ENCODE measurements at regions not wholly inside any gene's neighbourhood (a gene's known extent, or its start where the extent isn't known, plus 50 kb on each side); places are given as distances from the start of the nearest gene placed in this dataset.
"Not testable (repeated sequence)": the region's sequence is repeated elsewhere in the genome, so short reads cannot be mapped to it uniquely, and the experiment has no call there.

- Histone ChIP-seq H3K4me3 (no peak overlapping the region), H3K36me3 (no peaks in the 10 kb centered on the region), H3K27ac (no peak overlapping the region), H3K4me1 (no peaks in the 10 kb centered on the region), H3K27me3 (no peaks in the 10 kb centered on the region), H3K9me3 (replicated peaks) (no peaks in the 10 kb centered on the region)
- DNase-seq, result no peak
Measured at GRCh38 chr4:74567981-74568380, 123.0 kb downstream of the AREG start.

DNA sequence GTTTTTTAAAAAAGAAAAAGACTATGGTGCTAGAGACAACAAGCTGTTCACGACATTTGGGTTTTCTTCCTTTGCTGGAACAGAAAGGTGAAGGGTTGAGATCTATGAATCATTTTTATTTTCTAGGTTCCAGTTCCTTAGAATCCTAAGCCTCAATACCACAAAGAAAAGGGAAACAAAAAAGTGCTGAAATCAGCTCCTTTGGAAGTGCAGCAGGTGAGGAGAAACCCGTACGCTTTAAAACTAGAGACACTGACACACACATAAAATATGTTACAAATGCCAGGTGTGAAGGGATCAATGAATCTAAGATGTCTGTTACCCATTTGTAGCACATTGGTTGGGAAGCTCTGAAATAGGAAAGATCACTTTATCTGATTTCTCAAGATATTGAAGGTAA lies 125.2 kb downstream of the AREG start:
- Histone ChIP-seq H3K4me3 (no peak overlapping the region), H3K4me1 (no peaks in the 10 kb centered on the region), H3K36me3 (no peaks in the 10 kb centered on the region), H3K27me3 (no peaks in the 10 kb centered on the region), H3K9me3 (replicated peaks) (no peaks in the 10 kb centered on the region), H3K27ac (no peak overlapping the region)
- no peak for DNase-seq

GRCh38 chr4:74578329-74578728 lies 133.4 kb downstream of the AREG start:
- DNase-seq, result no peak
- Histone ChIP-seq H3K9me3 (replicated peaks) (no peaks in the 10 kb centered on the region), H3K27ac (no peak overlapping the region), H3K27me3 (no peaks in the 10 kb centered on the region), H3K4me3 (no peak overlapping the region), H3K4me1 (no peaks in the 10 kb centered on the region), H3K36me3 (no peaks in the 10 kb centered on the region)

GRCh38 chr4:74578865-74579264 lies 133.9 kb downstream of the AREG start:
- H3K27me3 ChIP-seq; H3K27ac ChIP-seq; H3K4me1 ChIP-seq; H3K36me3 ChIP-seq; H3K4me3 ChIP-seq; DNase-seq; H3K9me3 ChIP-seq (replicated peaks): not testable (repeated sequence)

DNA sequence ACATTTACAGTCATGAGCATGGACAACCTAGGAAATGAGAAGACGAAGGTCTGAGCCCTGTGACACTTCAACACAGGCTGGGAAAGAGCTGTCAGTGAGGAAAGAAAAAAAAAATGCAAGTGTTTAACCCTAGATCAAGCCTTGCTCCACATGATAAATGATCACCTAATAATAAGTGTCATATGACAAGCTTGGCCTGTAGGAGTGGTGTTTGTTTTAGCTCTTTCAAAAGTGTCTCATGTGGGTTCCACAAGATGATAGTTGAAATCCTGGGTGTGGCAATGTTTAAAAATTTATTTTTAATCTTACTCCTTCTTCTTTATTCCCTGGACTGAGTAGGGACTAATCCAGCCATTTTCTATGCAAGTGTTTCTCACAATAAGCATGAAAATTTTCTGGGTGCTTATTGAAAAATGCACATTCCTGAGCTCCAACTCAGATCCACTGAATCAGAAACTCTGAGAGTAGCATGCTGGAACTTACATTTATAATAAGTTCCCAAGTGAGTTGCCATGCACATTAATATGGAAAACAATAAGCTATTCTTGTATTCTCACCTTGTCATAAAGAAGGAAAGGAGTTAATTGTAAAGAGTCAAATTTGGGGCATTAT lies 138.3 kb downstream of the AREG start:
- no peak for DNase-seq
- H3K36me3 ChIP-seq, result no peaks in the 10 kb centered on the region
- no peaks in the 10 kb centered on the region for H3K4me1 ChIP-seq
- no peaks in the 10 kb centered on the region for H3K9me3 ChIP-seq (replicated peaks)
- no peaks in the 10 kb centered on the region for H3K27me3 ChIP-seq
- H3K27ac ChIP-seq, result no peak overlapping the region
- H3K4me3 ChIP-seq, result no peak overlapping the region

GRCh38 chr4:74583757-74584156 lies 138.8 kb downstream of the AREG start:
- Histone ChIP-seq H3K4me1 (no peaks in the 10 kb centered on the region), H3K27me3 (no peaks in the 10 kb centered on the region), H3K4me3 (no peak overlapping the region), H3K27ac (no peak overlapping the region), H3K36me3 (no peaks in the 10 kb centered on the region), H3K9me3 (replicated peaks) (no peaks in the 10 kb centered on the region)
- no peak for DNase-seq

DNA sequence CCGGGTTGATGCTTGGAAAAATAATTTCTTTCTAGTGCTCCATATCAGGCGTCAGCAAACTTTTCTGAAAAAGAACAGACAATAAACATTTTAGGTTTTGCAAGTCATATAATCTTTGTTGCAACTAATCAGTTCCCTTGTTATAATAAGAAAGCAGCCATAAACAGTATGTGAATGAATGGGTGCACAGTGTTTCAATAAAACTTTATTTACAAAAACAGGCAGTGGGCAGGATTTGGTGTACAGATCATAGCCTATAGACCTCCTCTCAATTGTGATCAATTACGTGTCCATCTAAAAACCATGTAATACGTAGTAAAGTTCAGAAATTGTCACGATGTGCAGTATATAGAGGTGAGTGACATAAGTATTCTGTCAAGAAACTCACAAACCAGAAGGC lies 143.4 kb downstream of the AREG start:
- Histone ChIP-seq H3K27me3 (no peaks in the 10 kb centered on the region), H3K27ac (no peak overlapping the region), H3K4me3 (no peak overlapping the region), H3K9me3 (replicated peaks) (no peaks in the 10 kb centered on the region), H3K4me1 (no peaks in the 10 kb centered on the region), H3K36me3 (no peaks in the 10 kb centered on the region)
- no peak for DNase-seq

DNA sequence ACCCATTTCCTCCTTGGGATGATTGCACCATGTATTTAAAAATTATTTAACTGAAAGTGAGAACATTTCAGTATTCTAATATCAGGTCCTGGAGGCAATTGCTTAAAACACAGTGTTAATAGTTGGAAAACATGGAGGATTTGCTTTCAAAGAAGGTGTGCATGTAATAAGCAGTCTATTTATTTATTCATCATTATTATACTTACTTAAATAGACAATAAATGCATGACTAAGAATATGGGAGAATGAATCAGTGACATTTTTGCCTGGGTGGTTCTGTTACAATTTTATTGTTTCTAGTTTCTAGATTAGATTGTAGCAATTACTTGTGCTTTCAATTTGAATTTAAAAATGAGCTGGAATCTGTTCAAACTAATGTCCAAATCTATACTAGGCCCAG lies 145.5 kb downstream of the AREG start:
- no peak for DNase-seq

DNA sequence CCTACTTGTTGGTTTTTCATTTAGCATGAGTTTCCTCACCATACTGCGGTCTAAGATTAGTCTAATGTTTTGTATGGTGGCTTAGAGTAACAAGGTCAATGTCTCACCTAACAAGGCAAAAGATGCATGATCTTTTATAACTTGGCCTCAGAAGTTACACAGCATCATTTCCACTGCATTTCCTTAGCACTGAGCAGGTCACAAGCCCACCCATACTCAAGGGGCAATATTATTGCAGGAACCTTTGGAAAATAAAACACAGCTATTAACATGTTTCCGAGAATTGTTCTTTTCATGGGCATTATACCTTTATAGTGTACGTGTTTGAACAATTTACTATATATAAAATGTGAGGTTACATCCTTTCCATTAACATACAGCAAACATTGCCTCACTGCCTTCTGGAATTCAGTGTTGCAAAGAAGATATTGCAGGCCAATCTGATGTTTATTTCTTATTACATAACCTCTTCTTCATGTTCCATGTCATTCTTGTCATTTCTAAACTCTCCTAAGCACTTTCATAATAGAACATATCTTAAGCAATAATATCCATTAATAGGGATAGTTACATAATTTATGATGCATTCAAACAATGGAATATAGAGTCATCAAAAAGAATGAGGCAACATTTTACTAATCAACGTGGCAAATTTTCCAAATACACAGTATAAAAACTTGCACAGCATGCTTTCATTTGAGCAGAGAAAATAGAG lies 153.8 kb downstream of the AREG start:
- no peak overlapping the region for H3K27ac ChIP-seq
- no peaks in the 10 kb centered on the region for H3K27me3 ChIP-seq
- no peaks in the 10 kb centered on the region for H3K4me1 ChIP-seq
- no peak for DNase-seq
- H3K36me3 ChIP-seq, result no peaks in the 10 kb centered on the region
- no peak overlapping the region for H3K4me3 ChIP-seq
- H3K9me3 ChIP-seq (replicated peaks), result no peaks in the 10 kb centered on the region

More for the DNA sequence above, 145.5 kb downstream of the AREG start:
- Histone ChIP-seq H3K27me3 (no peaks in the 10 kb centered on the region), H3K27ac (no peak overlapping the region), H3K4me3 (no peak overlapping the region), H3K9me3 (replicated peaks) (no peaks in the 10 kb centered on the region), H3K4me1 (no peaks in the 10 kb centered on the region), H3K36me3 (no peaks in the 10 kb centered on the region)

- no peaks in the 10 kb centered on the region for H3K4me1 ChIP-seq
- H3K27me3 ChIP-seq, result no peaks in the 10 kb centered on the region
- H3K27ac ChIP-seq, result no peak overlapping the region
- no peaks in the 10 kb centered on the region for H3K36me3 ChIP-seq
- no peaks in the 10 kb centered on the region for H3K9me3 ChIP-seq (replicated peaks)
- no peak for DNase-seq
- H3K4me3 ChIP-seq, result no peak overlapping the region
Measured at GRCh38 chr4:74603186-74603585, 158.2 kb downstream of the AREG start.

- Histone ChIP-seq H3K36me3 (no peaks in the 10 kb centered on the region), H3K4me3 (no peak overlapping the region), H3K27me3 (no peaks in the 10 kb centered on the region), H3K4me1 (no peaks in the 10 kb centered on the region), H3K9me3 (replicated peaks) (no peaks in the 10 kb centered on the region), H3K27ac (no peak overlapping the region)
- DNase-seq, result peak; percentile 22 to 32
Measured at GRCh38 chr4:74608151-74608949, 163.4 kb downstream of the AREG start.

GRCh38 chr4:74610491-74610890 lies 165.6 kb downstream of the AREG start:
- no peak for DNase-seq
- no peaks in the 10 kb centered on the region for H3K27me3 ChIP-seq
- no peak overlapping the region for H3K27ac ChIP-seq
- H3K4me1 ChIP-seq, result no peaks in the 10 kb centered on the region
- H3K4me3 ChIP-seq, result no peak overlapping the region
- no peaks in the 10 kb centered on the region for H3K9me3 ChIP-seq (replicated peaks)
- no peaks in the 10 kb centered on the region for H3K36me3 ChIP-seq

DNA sequence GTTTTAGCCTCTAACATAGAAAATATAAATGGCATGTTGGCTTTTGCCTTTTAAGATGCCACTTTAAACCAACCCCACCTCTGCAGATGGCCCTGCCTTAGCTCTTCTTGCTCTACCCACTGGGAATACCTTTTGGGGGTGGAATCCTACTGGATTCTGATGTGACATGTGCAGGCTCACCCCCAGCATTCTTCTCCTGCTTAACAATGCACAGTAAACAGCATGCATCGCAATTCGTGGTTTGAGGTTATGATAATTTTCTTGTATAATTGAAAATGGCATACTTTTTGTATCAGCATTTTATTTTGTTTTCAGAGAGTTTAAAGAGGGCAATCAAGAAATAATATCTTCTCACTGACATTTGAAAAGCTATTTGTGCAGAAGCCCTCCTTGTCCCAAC lies 167.9 kb downstream of the AREG start:
- no peak overlapping the region for H3K4me3 ChIP-seq
- H3K4me1 ChIP-seq, result no peaks in the 10 kb centered on the region
- no peaks in the 10 kb centered on the region for H3K36me3 ChIP-seq
- no peaks in the 10 kb centered on the region for H3K9me3 ChIP-seq (replicated peaks)
- no peaks in the 10 kb centered on the region for H3K27me3 ChIP-seq
- no peak overlapping the region for H3K27ac ChIP-seq
- no peak for DNase-seq

DNA sequence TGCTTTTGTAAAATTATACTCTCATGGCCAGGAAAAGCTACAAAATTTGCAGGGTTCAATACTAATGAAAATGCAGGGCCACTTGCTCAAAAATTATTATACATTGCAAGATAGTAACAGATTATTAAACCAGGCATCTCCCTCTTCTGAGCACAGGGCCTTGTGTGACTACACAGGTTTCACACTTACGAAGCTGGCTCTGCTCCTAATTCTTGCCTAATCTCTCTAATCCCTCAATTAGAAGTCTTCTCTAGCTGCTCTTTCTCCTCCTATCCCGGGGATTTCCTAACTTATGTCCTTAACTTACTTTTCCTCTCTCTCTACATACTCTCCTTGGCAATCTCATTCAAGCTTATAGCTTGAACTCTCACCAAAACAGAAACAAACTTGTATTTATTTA lies 168.3 kb downstream of the AREG start:
- no peak overlapping the region for H3K27ac ChIP-seq
- H3K27me3 ChIP-seq, result no peaks in the 10 kb centered on the region
- no peaks in the 10 kb centered on the region for H3K4me1 ChIP-seq
- no peak for DNase-seq
- H3K9me3 ChIP-seq (replicated peaks), result no peaks in the 10 kb centered on the region
- H3K36me3 ChIP-seq, result no peaks in the 10 kb centered on the region
- no peak overlapping the region for H3K4me3 ChIP-seq

- H3K4me3 ChIP-seq, result no peak overlapping the region
- H3K27me3 ChIP-seq, result no peaks in the 10 kb centered on the region
- no peaks in the 10 kb centered on the region for H3K36me3 ChIP-seq
- H3K27ac ChIP-seq, result no peak overlapping the region
- no peaks in the 10 kb centered on the region for H3K4me1 ChIP-seq
- DNase-seq, result no peak
- H3K9me3 ChIP-seq (replicated peaks), result no peaks in the 10 kb centered on the region
Measured at GRCh38 chr4:74615411-74615810, 170.5 kb downstream of the AREG start.
